GM19239 (cell line): ENCODE measurements at regions not wholly inside any gene's neighbourhood (a gene's known extent, or its start where the extent isn't known, plus 50 kb on each side); places are given as distances from the start of the nearest gene placed in this dataset.
"Not testable (repeated sequence)": the region's sequence is repeated elsewhere in the genome, so short reads cannot be mapped to it uniquely, and the experiment has no call there.

Source experiments
- DNase-seq: peaks from one replicate; pipeline ENCODE4 v3.0.0; 2011; ENCODE audit warnings: low spot score; ENCODE audit not compliant: insufficient read length
- FAIRE-seq: peaks from 2 replicates; lab custom pipeline; 2011; peaks lifted over from hg19 to GRCh38; lab: Jason Lieb, UNC

DNA sequence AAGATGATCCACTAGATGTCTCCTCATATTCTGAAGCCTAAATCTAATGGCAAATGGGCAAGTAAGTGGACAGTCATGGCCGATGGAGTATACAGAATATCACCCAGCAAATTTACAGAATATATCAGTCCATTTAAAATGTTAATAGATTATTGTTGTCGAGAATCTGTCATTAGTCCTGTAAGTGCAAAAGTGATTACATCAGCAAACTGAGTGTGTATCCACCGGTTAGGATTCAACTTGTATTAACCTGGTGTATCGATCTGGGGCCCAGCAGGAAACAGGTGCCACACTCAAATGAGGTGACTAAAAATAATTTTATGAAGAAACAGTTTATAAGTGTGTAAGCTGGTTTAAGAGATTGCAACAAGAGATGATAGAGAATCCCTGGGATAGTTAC is 367.9 kb upstream of the FAM47C start:
- no peak for FAIRE-seq
- no peak for DNase-seq

GRCh38 chrX:36642052-36642451 is 366.1 kb upstream of the FAM47C start:
- FAIRE-seq (no peak), DNase-seq (no peak)

DNA sequence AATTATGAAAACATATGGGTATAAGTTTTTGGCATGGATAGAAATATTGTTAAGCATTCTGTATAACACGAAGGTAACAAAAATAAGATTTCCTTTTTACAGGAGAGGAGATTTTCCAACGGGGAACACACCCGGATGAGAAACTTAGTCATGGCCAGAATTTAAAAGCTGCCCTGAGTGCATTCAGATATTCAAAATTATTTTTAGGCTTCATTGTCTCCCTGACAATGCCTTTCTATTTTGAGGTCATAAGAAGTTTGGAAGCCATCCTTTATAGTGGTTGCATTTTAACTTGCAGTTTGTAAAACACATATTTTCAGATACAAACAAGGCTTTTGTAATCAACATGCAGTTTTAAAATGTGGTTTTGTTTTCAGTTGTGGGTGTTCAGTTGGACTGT is 357.5 kb upstream of the FAM47C start:
- FAIRE-seq: no peak
- DNase-seq: no peak

GRCh38 chrX:36683507-36683906 is 324.7 kb upstream of the FAM47C start:
- DNase-seq: no peak
- FAIRE-seq: no peak

DNA sequence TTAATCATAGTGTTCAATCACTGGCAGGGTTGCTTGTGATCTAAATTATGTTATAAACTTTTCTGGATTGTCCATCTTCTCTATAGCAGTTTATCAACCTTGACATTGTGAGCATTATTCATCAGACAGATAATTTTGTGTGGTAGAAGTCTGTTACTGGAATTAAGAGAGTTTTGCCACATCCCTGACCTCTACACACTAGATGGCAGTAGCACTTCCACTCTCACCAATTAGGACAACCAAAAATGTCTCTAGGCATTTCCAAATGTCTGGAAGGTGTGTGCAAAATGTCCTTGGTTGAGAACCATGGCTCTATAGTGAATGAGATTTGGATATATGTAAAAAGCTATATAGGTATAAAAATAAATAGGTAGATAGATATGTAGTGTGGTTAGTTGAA is 324.1 kb upstream of the FAM47C start:
- no peak for DNase-seq
- FAIRE-seq: no peak

- FAIRE-seq (no peak), DNase-seq (no peak)
These were observed 286.2 kb upstream of the FAM47C start for GRCh38 chrX:36721990-36722389.

GRCh38 chrX:36753602-36754001 is 254.6 kb upstream of the FAM47C start:
- DNase-seq (no peak), FAIRE-seq (no peak)

DNA sequence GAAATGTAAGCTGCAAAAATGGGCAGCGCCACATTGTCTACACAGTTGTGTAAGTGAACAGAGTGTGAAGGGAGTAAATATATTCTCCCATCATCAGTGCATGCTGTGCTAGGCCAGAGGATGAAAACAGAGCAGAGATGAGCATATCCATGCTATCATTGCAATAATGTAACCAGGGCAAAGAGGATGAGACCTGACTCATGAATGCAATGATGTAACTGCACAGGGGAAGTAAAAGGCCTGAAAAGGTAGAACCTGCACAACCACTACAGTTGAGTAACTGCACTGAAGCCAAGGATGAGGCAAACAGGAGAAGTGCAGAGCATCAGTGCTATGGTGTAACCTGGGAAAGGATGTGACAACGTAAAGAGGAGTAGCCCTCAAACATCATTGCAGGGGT is 220.4 kb upstream of the FAM47C start:
- DNase-seq (no peak), FAIRE-seq (no peak)

GRCh38 chrX:36803151-36803550 is 205.0 kb upstream of the FAM47C start:
- FAIRE-seq: no peak

GRCh38 chrX:36804066-36804465 is 204.1 kb upstream of the FAM47C start:
- DNase-seq (no peak), FAIRE-seq (no peak)

More at GRCh38 chrX:36803151-36803550, 205.0 kb upstream of the FAM47C start:
- DNase-seq: no peak

GRCh38 chrX:36844857-36845256 is 163.3 kb upstream of the FAM47C start:
- FAIRE-seq (no peak), DNase-seq (no peak)

DNA sequence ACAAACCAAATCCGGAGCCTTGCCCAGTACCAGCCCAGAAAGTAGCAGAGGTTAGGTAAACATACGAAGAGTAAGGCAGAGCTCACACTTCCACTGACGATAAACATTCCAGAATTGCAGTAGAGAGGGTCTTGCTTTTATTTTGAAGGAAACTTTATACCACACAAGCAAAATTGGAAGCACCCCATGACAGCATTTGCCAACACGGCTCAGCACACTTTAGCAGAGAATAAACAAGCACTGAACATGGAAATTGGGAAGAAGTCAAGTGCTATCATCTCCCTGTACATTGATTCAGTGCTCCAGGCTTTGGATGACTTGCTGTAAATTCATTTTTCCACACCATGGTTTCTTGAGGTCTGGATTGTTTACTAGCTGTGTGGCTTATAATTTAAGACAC is 160.7 kb upstream of the FAM47C start:
- no peak for FAIRE-seq
- DNase-seq: no peak

DNA sequence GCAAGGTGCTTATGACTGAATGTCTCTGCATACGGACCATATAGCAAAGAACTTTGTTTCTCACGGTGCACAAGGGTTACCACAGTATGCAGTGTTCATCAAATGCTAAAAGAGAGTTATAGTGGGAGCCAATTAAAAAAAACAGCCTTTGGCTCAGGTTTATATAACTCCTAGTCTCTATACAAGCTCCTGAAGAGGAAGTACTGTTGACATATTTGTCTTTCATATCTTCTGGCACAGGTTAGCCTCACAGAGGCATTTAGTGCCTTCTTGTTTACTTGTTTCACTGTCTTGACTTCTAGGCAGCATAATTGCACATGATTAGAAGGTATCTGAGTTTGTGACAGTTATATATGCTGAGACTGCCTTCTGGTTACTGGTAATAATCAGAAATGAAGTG is 158.8 kb upstream of the FAM47C start:
- no peak for DNase-seq
- FAIRE-seq: no peak

GRCh38 chrX:36856849-36857248 is 151.3 kb upstream of the FAM47C start:
- DNase-seq (no peak), FAIRE-seq (no peak)

- DNase-seq (no peak), FAIRE-seq (no peak)
These were observed 148.9 kb upstream of the FAM47C start for GRCh38 chrX:36859231-36859630.

- DNase-seq (no peak), FAIRE-seq (no peak)
These were observed 146.6 kb upstream of the FAM47C start for GRCh38 chrX:36861601-36862000.

GRCh38 chrX:36867143-36867542 is 141.0 kb upstream of the FAM47C start:
- FAIRE-seq (peak; percentile 33), DNase-seq (no peak)

DNA sequence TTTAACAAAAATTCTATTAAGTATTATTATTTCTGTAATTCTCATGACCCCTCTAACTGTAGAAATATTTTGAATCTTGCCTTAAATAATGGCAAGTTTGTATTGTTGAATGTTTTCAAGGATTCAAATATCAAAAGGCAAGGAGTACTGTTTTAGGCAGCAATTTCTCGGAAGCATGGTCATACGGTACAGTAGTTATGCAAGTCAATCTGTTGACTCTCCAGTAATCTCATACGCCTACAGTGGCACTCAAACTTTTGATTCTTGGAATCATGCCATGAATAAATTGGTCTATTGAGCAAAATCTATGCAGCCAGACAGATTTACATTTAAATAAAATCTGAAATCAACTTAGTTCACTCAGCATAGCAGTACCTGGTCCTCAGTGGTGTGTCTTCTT is 139.6 kb upstream of the FAM47C start:
- FAIRE-seq (no peak), DNase-seq (no peak)

- no peak for DNase-seq
- no peak for FAIRE-seq
These were observed 138.7 kb upstream of the FAM47C start for GRCh38 chrX:36869457-36869856.

DNA sequence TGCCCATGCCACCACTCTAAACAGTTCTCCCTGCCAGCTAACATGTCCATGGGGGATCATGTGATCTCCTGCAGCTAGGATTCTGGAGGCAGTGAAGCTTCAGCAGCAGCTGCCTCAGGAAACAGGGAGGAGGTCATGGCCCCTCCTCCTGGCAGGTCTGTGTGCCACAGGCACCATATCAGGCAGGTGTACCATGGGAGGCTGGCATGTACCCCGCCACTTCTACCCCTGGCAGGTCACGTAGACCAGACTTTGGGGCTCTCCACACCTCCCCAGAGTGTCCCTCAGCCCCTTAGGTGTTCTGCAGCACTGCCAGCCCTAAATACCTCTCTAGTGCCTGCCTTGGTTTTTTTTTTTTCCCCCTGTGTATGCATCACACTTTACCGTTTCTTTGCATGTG is 110.5 kb upstream of the FAM47C start:
- no peak for DNase-seq
- no peak for FAIRE-seq

- DNase-seq (no peak), FAIRE-seq (no peak)
These were observed 109.9 kb upstream of the FAM47C start for GRCh38 chrX:36898301-36898700.

DNA sequence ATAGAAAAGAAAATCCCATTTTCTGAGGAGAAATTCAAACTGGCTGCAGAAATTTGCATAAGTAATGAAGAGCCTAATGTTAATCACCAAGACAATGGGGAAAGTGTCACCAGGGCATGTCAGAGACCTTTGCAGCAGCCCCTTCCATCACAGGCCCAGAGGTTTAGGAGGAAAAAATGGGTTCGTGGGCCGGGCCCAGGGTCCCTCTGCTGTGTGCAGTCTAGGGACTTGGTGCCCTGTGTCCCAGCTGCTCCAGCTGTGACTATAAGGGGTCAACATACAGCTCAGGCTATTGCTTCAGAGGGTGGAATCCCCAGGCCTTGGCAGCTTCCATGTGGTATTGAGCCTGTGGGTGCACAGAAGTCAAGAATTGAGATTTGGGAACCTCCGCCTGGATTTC is 103.6 kb upstream of the FAM47C start:
- FAIRE-seq, DNase-seq: not testable (repeated sequence)
